Aorta (tissue), 5 donors: ENCODE measurements at regions not wholly inside any gene's neighbourhood (a gene's known extent, or its start where the extent isn't known, plus 50 kb on each side); places are given as distances from the start of the nearest gene placed in this dataset.

ENCODE experiments used
- ATAC-seq: fragments of 200-7000 bp; cut with Tn5 transposase; one replicate; pipeline ENCODE4 v1.9.1; 2022; ENCODE audit warnings: moderate library complexity; ENCODE audit not compliant: low FRiP score
- DNase-seq, 2 donors: peaks; one replicate each; pipeline ENCODE4 v3.0.0-alpha.2; 2020
- H3K27ac ChIP-seq, 2 donors: one replicate each; pipeline ENCODE4 v1.5.1; 2013; ENCODE audit warnings: low read length in 2 of 2, mild to moderate bottlenecking in 2 of 2, moderate library complexity in 2 of 2, control low read depth in 1 of 2, inconsistent platforms in 1 of 2, low read depth in 1 of 2
- H3K27me3 ChIP-seq, 2 donors: one replicate each; pipeline ENCODE4 v1.6.1; 2013; ENCODE audit warnings: control low read depth in 1 of 2, low read length in 1 of 2, mild to moderate bottlenecking in 1 of 2, moderate library complexity in 1 of 2; ENCODE audit not compliant: insufficient read depth in 2 of 2, control insufficient read depth in 1 of 2
- H3K36me3 ChIP-seq, 2 donors: one replicate each; pipeline ENCODE4 v1.6.1; 2013; ENCODE audit warnings: control low read depth in 1 of 2, low read length in 1 of 2, mild to moderate bottlenecking in 1 of 2; ENCODE audit not compliant: insufficient read depth in 2 of 2, control insufficient read depth in 1 of 2
- H3K4me1 ChIP-seq, 2 donors: one replicate each; pipeline ENCODE4 v1.6.1; 2013; ENCODE audit warnings: low read length in 2 of 2, control low read depth in 1 of 2, mild to moderate bottlenecking in 1 of 2, moderate library complexity in 1 of 2; ENCODE audit not compliant: insufficient read depth in 2 of 2, control insufficient read depth in 1 of 2
- H3K4me3 ChIP-seq, 2 donors: one replicate each; pipeline ENCODE4 v1.5.1; 2013; ENCODE audit warnings: low read length in 2 of 2, control low read depth in 1 of 2, mild to moderate bottlenecking in 1 of 2
- H3K9me3 ChIP-seq: one replicate; pipeline ENCODE4 v1.6.1; 2013; ENCODE audit warnings: mild to moderate bottlenecking, low read length; ENCODE audit not compliant: control insufficient read depth
- WGBS, 2 donors: extraction: QIAGEN DNeasy Blood & Tissue Kit; methylation state at CpG; one replicate each; pipeline ENCODE4 v1.1.7; 2013; 5-methylcytosine and 5-hydroxymethylcytosine counted together
- intact Hi-C, 2 donors: fragments of 100-400 bp; cut with DNase I; formaldehyde crosslinking; loops; one replicate each; pipeline versions ENCODE4 v1.14.2 to v1.15.0; 2022
- donor health status: healthy with polysubstance abuse.
- donor health status: Bipolar disorder and iron deficiency.
- donor health status: DM: no; HTN: no; CAD: no.
- donor health status: DM: no; HTN: no; CAD: no.
- donor health status: DM: yes; HTN: yes; CAD: no.

- Histone ChIP-seq H3K4me1 (peaks cover 9 to 10% of the 10 kb centered on the region in 2 donors), H3K9me3 (no peaks in the 10 kb centered on the region), H3K27ac (peak overlapping the region; percentile 79 to 95), H3K4me3 (no peak overlapping the region), H3K36me3 (no peaks in the 10 kb centered on the region), H3K27me3 (no peaks in the 10 kb centered on the region)
- intact Hi-C loops = loop anchor here (5.0 kb wide), 2 partner anchors 82 to 172 kb away; no protein-coding TSS in a partner anchor
- ATAC-seq = peak; percentile 81
- 3 to 6% methylated on average over 2 of the region's 2 CpGs for WGBS, 2 donors
- DNase-seq = no peak
Observed at GRCh38 chr6:56370561-56371211, 123.3 kb upstream of the COL21A1 start.

GRCh38 chr6:56370127-56370540 is 122.8 kb upstream of the COL21A1 start:
- Histone ChIP-seq H3K9me3 (no peaks in the 10 kb centered on the region), H3K27me3 (no peaks in the 10 kb centered on the region), H3K4me3 (no peak overlapping the region), H3K36me3 (no peaks in the 10 kb centered on the region), H3K27ac (peak overlapping the region; percentile 44 to 84), H3K4me1 (peaks cover 6 to 9% of the 10 kb centered on the region in 2 donors)
- intact Hi-C loops = loop anchor here (5.0 kb wide), 2 partner anchors 82 to 172 kb away; no protein-coding TSS in a partner anchor
- ATAC-seq = peak; percentile 88
- DNase-seq = peak; percentile 72 to 82
- 5 to 6% methylated on average over 10 of the region's 10 CpGs for WGBS, 2 donors

GRCh38 chr6:56368491-56368890 is 121.1 kb upstream of the COL21A1 start:
- no peaks in the 10 kb centered on the region for H3K27me3 ChIP-seq
- ATAC-seq (no peak), DNase-seq (no peak)
- intact Hi-C loops = loop anchor here (10.0 kb wide), 3 partner anchors 186 to 496 kb away; no protein-coding TSS in a partner anchor
- H3K36me3 ChIP-seq = no peaks in the 10 kb centered on the region
- H3K9me3 ChIP-seq = no peaks in the 10 kb centered on the region
- WGBS, 2 donors = 48 to 49% methylated on average over 3 of the region's 3 CpGs
- H3K4me3 ChIP-seq = no peak overlapping the region
- H3K27ac ChIP-seq = no peak overlapping the region
- peaks cover 6 to 9% of the 10 kb centered on the region in 2 donors for H3K4me1 ChIP-seq

- no peak for ATAC-seq
- H3K27me3 ChIP-seq = no peaks in the 10 kb centered on the region
- no peak for DNase-seq
- no peak overlapping the region for H3K27ac ChIP-seq
- no peaks in the 10 kb centered on the region for H3K9me3 ChIP-seq
- 52 to 55% methylated on average over 6 of the region's 6 CpGs for WGBS, 2 donors
- no peaks in the 10 kb centered on the region for H3K36me3 ChIP-seq
- no peak overlapping the region for H3K4me3 ChIP-seq
- intact Hi-C loops = loop anchor here (10.0 kb wide), 3 partner anchors 189 to 499 kb away; no protein-coding TSS in a partner anchor
- peaks cover 0 to 5% of the 10 kb centered on the region in 2 donors for H3K4me1 ChIP-seq
Observed at GRCh38 chr6:56366141-56366852, 118.9 kb upstream of the COL21A1 start.

GRCh38 chr6:56364827-56365339 is 117.5 kb upstream of the COL21A1 start:
- no peak overlapping the region for H3K27ac ChIP-seq
- 28 to 39% methylated on average over 2 of the region's 2 CpGs for WGBS, 2 donors
- H3K4me1 ChIP-seq = peaks cover 0 to 2% of the 10 kb centered on the region in 2 donors
- no peak overlapping the region for H3K4me3 ChIP-seq
- no peaks in the 10 kb centered on the region for H3K27me3 ChIP-seq
- no peak for ATAC-seq
- no peaks in the 10 kb centered on the region for H3K36me3 ChIP-seq
- intact Hi-C loops = loop anchor here (5.0 to 10.0 kb wide), 4 partner anchors 190 to 500 kb away; no protein-coding TSS in a partner anchor
- no peaks in the 10 kb centered on the region for H3K9me3 ChIP-seq
- DNase-seq = no peak

- H3K27ac ChIP-seq = no peak overlapping the region
Observed at GRCh38 chr6:56364431-56364826, 117.0 kb upstream of the COL21A1 start.

GRCh38 chr6:56363796-56364430 is 116.5 kb upstream of the COL21A1 start:
- intact Hi-C loops = loop anchor here (5.0 to 10.0 kb wide), 4 partner anchors 191 to 501 kb away; no protein-coding TSS in a partner anchor
- Histone ChIP-seq H3K36me3 (no peaks in the 10 kb centered on the region), H3K4me1 (peaks cover 0 to 2% of the 10 kb centered on the region in 2 donors), H3K4me3 (no peak overlapping the region), H3K27me3 (no peaks in the 10 kb centered on the region), H3K27ac (no peak overlapping the region), H3K9me3 (no peaks in the 10 kb centered on the region)
- ATAC-seq (no peak), DNase-seq (no peak)
- WGBS, 2 donors = 97 to 98% methylated on average over 5 of the region's 5 CpGs

More at GRCh38 chr6:56364431-56364826, 117.0 kb upstream of the COL21A1 start:
- intact Hi-C loops = loop anchor here (5.0 to 10.0 kb wide), 4 partner anchors 190 to 500 kb away; no protein-coding TSS in a partner anchor
- H3K4me1 ChIP-seq = peaks cover 0 to 2% of the 10 kb centered on the region in 2 donors
- no peak for DNase-seq
- no peak for ATAC-seq
- no peaks in the 10 kb centered on the region for H3K36me3 ChIP-seq
- no peaks in the 10 kb centered on the region for H3K27me3 ChIP-seq
- no peak overlapping the region for H3K4me3 ChIP-seq
- no peaks in the 10 kb centered on the region for H3K9me3 ChIP-seq

- no peak for DNase-seq
- 94 to 96% methylated on average over 4 of the region's 4 CpGs for WGBS, 2 donors
Observed at GRCh38 chr6:56361812-56362211, 114.4 kb upstream of the COL21A1 start.

More at GRCh38 chr6:56361812-56362211, 114.4 kb upstream of the COL21A1 start:
- no peaks in the 10 kb centered on the region for H3K27me3 ChIP-seq
- intact Hi-C loops = loop anchor here (5.0 to 10.0 kb wide), 4 partner anchors 193 to 503 kb away; no protein-coding TSS in a partner anchor
- H3K9me3 ChIP-seq = no peaks in the 10 kb centered on the region
- H3K4me3 ChIP-seq = no peak overlapping the region
- H3K4me1 ChIP-seq = peaks cover 0 to 2% of the 10 kb centered on the region in 2 donors
- H3K27ac ChIP-seq = no peak overlapping the region
- no peaks in the 10 kb centered on the region for H3K36me3 ChIP-seq
- no peak for ATAC-seq
